ENCODE measurements at regions not wholly inside any gene's neighbourhood (a gene's known extent, or its start where the extent isn't known, plus 50 kb on each side); places are given as distances from the start of the nearest gene placed in this dataset.
"Not testable (repeated sequence)": the region's sequence is repeated elsewhere in the genome, so short reads cannot be mapped to it uniquely, and the experiment has no call there.

GRCh38 chr21:27582948-27583430 is 616.1 kb upstream of the ADAMTS5 start:
- in situ Hi-C loops (cut with HindIII; ENCODE audit: low sequenced_read_pairs): no loop called here

- in situ Hi-C loops (cut with HindIII; ENCODE audit: low sequenced_read_pairs): no loop called here
These were observed 615.5 kb upstream of the ADAMTS5 start for GRCh38 chr21:27582246-27582947.

GRCh38 chr21:27581168-27581567 is 614.3 kb upstream of the ADAMTS5 start:
- in situ Hi-C loops (cut with HindIII; ENCODE audit: low sequenced_read_pairs): no loop called here

- in situ Hi-C loops (cut with HindIII; ENCODE audit: low sequenced_read_pairs): no loop called here
These were observed 613.4 kb upstream of the ADAMTS5 start for GRCh38 chr21:27580276-27580675.

- in situ Hi-C loops (cut with HindIII; ENCODE audit: low sequenced_read_pairs): no loop called here
These were observed 611.9 kb upstream of the ADAMTS5 start for GRCh38 chr21:27578741-27579265.

- in situ Hi-C loops (cut with HindIII; ENCODE audit: low sequenced_read_pairs): no loop called here
These were observed 605.8 kb upstream of the ADAMTS5 start for GRCh38 chr21:27572696-27573095.

- in situ Hi-C loops (cut with HindIII; ENCODE audit: low sequenced_read_pairs): no loop called here
These were observed 604.8 kb upstream of the ADAMTS5 start for GRCh38 chr21:27571706-27572105.

- in situ Hi-C loops (cut with HindIII; ENCODE audit: low sequenced_read_pairs): no loop called here
These were observed 603.5 kb upstream of the ADAMTS5 start for GRCh38 chr21:27570306-27570868.

GRCh38 chr21:27569831-27570230 is 602.9 kb upstream of the ADAMTS5 start:
- in situ Hi-C loops (cut with HindIII; ENCODE audit: low sequenced_read_pairs): no loop called here

- in situ Hi-C loops (cut with HindIII; ENCODE audit: low sequenced_read_pairs): no loop called here
These were observed 602.2 kb upstream of the ADAMTS5 start for GRCh38 chr21:27569091-27569490.

GRCh38 chr21:27567381-27567780 is 600.5 kb upstream of the ADAMTS5 start:
- in situ Hi-C loops (cut with HindIII; ENCODE audit: low sequenced_read_pairs): no loop called here

- in situ Hi-C loops (cut with HindIII; ENCODE audit: low sequenced_read_pairs): no loop called here
These were observed 599.6 kb upstream of the ADAMTS5 start for GRCh38 chr21:27566521-27566920.

- in situ Hi-C loops (cut with HindIII; ENCODE audit: low sequenced_read_pairs): no loop called here
These were observed 598.5 kb upstream of the ADAMTS5 start for GRCh38 chr21:27565364-27565763.

GRCh38 chr21:27564684-27565301 is 597.9 kb upstream of the ADAMTS5 start:
- in situ Hi-C loops (cut with HindIII; ENCODE audit: low sequenced_read_pairs): no loop called here

- in situ Hi-C loops (cut with HindIII; ENCODE audit: low sequenced_read_pairs): no loop called here
These were observed 595.4 kb upstream of the ADAMTS5 start for GRCh38 chr21:27562303-27562702.

- in situ Hi-C loops (cut with HindIII; ENCODE audit: low sequenced_read_pairs): no loop called here
These were observed 594.2 kb upstream of the ADAMTS5 start for GRCh38 chr21:27561116-27561515.

GRCh38 chr21:27557356-27557755 is 590.5 kb upstream of the ADAMTS5 start:
- in situ Hi-C loops (cut with HindIII; ENCODE audit: low sequenced_read_pairs): no loop called here

GRCh38 chr21:27555996-27556395 is 589.1 kb upstream of the ADAMTS5 start:
- in situ Hi-C loops (cut with HindIII; ENCODE audit: low sequenced_read_pairs): no loop called here

- in situ Hi-C loops (cut with HindIII; ENCODE audit: low sequenced_read_pairs): no loop called here
These were observed 583.4 kb upstream of the ADAMTS5 start for GRCh38 chr21:27550287-27550686.

GRCh38 chr21:27548486-27548885 is 581.6 kb upstream of the ADAMTS5 start:
- in situ Hi-C loops (cut with HindIII; ENCODE audit: low sequenced_read_pairs): no loop called here

- in situ Hi-C loops (cut with HindIII; ENCODE audit: low sequenced_read_pairs): no loop called here
These were observed 579.0 kb upstream of the ADAMTS5 start for GRCh38 chr21:27545754-27546349.

GRCh38 chr21:27542126-27542525 is 575.2 kb upstream of the ADAMTS5 start:
- in situ Hi-C loops (cut with HindIII; ENCODE audit: low sequenced_read_pairs): not testable (repeated sequence)

All from DLD1 (cell line).